ENCODE measurements at regions not wholly inside any gene's neighbourhood (a gene's known extent, or its start where the extent isn't known, plus 50 kb on each side); places are given as distances from the start of the nearest gene placed in this dataset.

GRCh38 chr3:81874738-81875137 is 113.3 kb upstream of the GBE1 start:
- Histone ChIP-seq H3K36me3 (ENCODE audit: low read depth) (no peaks in the 10 kb centered on the region), H3K4me1 (ENCODE audit: insufficient read depth, poor library complexity, severe bottlenecking) (no peaks in the 10 kb centered on the region), H3K27me3 (ENCODE audit: insufficient read depth, poor library complexity, severe bottlenecking) (no peaks in the 10 kb centered on the region), H3K27ac (ENCODE audit: poor library complexity, severe bottlenecking) (no peak overlapping the region), H3K4me3 (ENCODE audit: severe bottlenecking) (no peak overlapping the region), H3K9me3 (ENCODE audit: severe bottlenecking) (no peaks in the 10 kb centered on the region)
- DNase-seq (ENCODE audit: low spot score) (no peak), ATAC-seq (ENCODE audit: low read depth) (0 out of 3 replicates have a peak, but pooled peaks have one; percentile 23)
- TF ChIP-seq CTCF (IDR thresholded peaks at IDR 0.05; ENCODE audit: poor library complexity, severe bottlenecking), result no peak

GRCh38 chr3:81872566-81872965 is 111.1 kb upstream of the GBE1 start:
- Histone ChIP-seq H3K4me3 (ENCODE audit: severe bottlenecking) (no peak overlapping the region), H3K36me3 (ENCODE audit: low read depth) (no peaks in the 10 kb centered on the region), H3K27ac (ENCODE audit: poor library complexity, severe bottlenecking) (no peak overlapping the region), H3K4me1 (ENCODE audit: insufficient read depth, poor library complexity, severe bottlenecking) (no peaks in the 10 kb centered on the region), H3K9me3 (ENCODE audit: severe bottlenecking) (no peaks in the 10 kb centered on the region), H3K27me3 (ENCODE audit: insufficient read depth, poor library complexity, severe bottlenecking) (no peaks in the 10 kb centered on the region)
- ATAC-seq (ENCODE audit: low read depth), result no peak
- DNase-seq (ENCODE audit: low spot score), result no peak
- no peak for TF ChIP-seq CTCF (IDR thresholded peaks at IDR 0.05; ENCODE audit: poor library complexity, severe bottlenecking)

GRCh38 chr3:81871358-81872155 is 110.1 kb upstream of the GBE1 start:
- ATAC-seq (ENCODE audit: low read depth), result no peak
- DNase-seq (ENCODE audit: low spot score), result no peak
- Histone ChIP-seq H3K4me3 (ENCODE audit: severe bottlenecking) (no peak overlapping the region), H3K27ac (ENCODE audit: poor library complexity, severe bottlenecking) (no peak overlapping the region), H3K36me3 (ENCODE audit: low read depth) (no peaks in the 10 kb centered on the region), H3K9me3 (ENCODE audit: severe bottlenecking) (no peaks in the 10 kb centered on the region), H3K27me3 (ENCODE audit: insufficient read depth, poor library complexity, severe bottlenecking) (no peaks in the 10 kb centered on the region), H3K4me1 (ENCODE audit: insufficient read depth, poor library complexity, severe bottlenecking) (no peaks in the 10 kb centered on the region)
- TF ChIP-seq CTCF (IDR thresholded peaks at IDR 0.05; ENCODE audit: poor library complexity, severe bottlenecking), result peak; percentile 27

GRCh38 chr3:81869382-81869781 is 107.9 kb upstream of the GBE1 start:
- no peak for ATAC-seq (ENCODE audit: low read depth)
- no peaks in the 10 kb centered on the region for H3K27me3 ChIP-seq (ENCODE audit: insufficient read depth, poor library complexity, severe bottlenecking)
- H3K4me1 ChIP-seq (ENCODE audit: insufficient read depth, poor library complexity, severe bottlenecking), result no peaks in the 10 kb centered on the region
- H3K27ac ChIP-seq (ENCODE audit: poor library complexity, severe bottlenecking), result no peak overlapping the region
- H3K4me3 ChIP-seq (ENCODE audit: severe bottlenecking), result no peak overlapping the region
- no peak for TF ChIP-seq CTCF (IDR thresholded peaks at IDR 0.05; ENCODE audit: poor library complexity, severe bottlenecking)
- H3K9me3 ChIP-seq (ENCODE audit: severe bottlenecking), result no peaks in the 10 kb centered on the region
- H3K36me3 ChIP-seq (ENCODE audit: low read depth), result no peaks in the 10 kb centered on the region
- no peak for DNase-seq (ENCODE audit: low spot score)

GRCh38 chr3:81868597-81868996 is 107.2 kb upstream of the GBE1 start:
- ATAC-seq (ENCODE audit: low read depth) (no peak), DNase-seq (ENCODE audit: low spot score) (no peak)
- no peaks in the 10 kb centered on the region for H3K27me3 ChIP-seq (ENCODE audit: insufficient read depth, poor library complexity, severe bottlenecking)
- no peaks in the 10 kb centered on the region for H3K9me3 ChIP-seq (ENCODE audit: severe bottlenecking)
- no peak for TF ChIP-seq CTCF (IDR thresholded peaks at IDR 0.05; ENCODE audit: poor library complexity, severe bottlenecking)
- H3K36me3 ChIP-seq (ENCODE audit: low read depth), result no peaks in the 10 kb centered on the region
- H3K27ac ChIP-seq (ENCODE audit: poor library complexity, severe bottlenecking), result no peak overlapping the region
- no peaks in the 10 kb centered on the region for H3K4me1 ChIP-seq (ENCODE audit: insufficient read depth, poor library complexity, severe bottlenecking)
- H3K4me3 ChIP-seq (ENCODE audit: severe bottlenecking), result no peak overlapping the region
